AG09319 (cell line): ENCODE measurements at regions not wholly inside any gene's neighbourhood (a gene's known extent, or its start where the extent isn't known, plus 50 kb on each side); places are given as distances from the start of the nearest gene placed in this dataset.

Experiments
- DNase-seq: peaks from one replicate; pipeline ENCODE4 v3.0.0-alpha.2; 2010; ENCODE audit warnings: low read depth; ENCODE audit errors: extremely low read depth
- CTCF ChIP-seq: IDR thresholded peaks from 2 replicates; pipeline ENCODE4 v1.5.1; 2011; ENCODE audit warnings: low read depth, mild to moderate bottlenecking, inconsistent platforms, low read length, moderate library complexity

- DNase-seq, result no peak
- TF ChIP-seq CTCF, result no peak
These were observed 429.0 kb downstream of the MIAT start for GRCh38 chr22:27086080-27087044.

GRCh38 chr22:27087051-27087450, 429.7 kb downstream of the MIAT start:
- no peak for TF ChIP-seq CTCF
- no peak for DNase-seq

- DNase-seq, result no peak
- no peak for TF ChIP-seq CTCF
These were observed 430.6 kb downstream of the MIAT start for GRCh38 chr22:27088026-27088425.

GRCh38 chr22:27089264-27089663, 431.9 kb downstream of the MIAT start:
- TF ChIP-seq CTCF, result no peak
- DNase-seq, result no peak

- TF ChIP-seq CTCF, result no peak
- no peak for DNase-seq
These were observed 433.2 kb downstream of the MIAT start for GRCh38 chr22:27090611-27091011.

GRCh38 chr22:27093422-27093821, 436.0 kb downstream of the MIAT start:
- no peak for DNase-seq

More at GRCh38 chr22:27093422-27093821, 436.0 kb downstream of the MIAT start:
- no peak for TF ChIP-seq CTCF
